GM18498 (cell line): ENCODE measurements at regions not wholly inside any gene's neighbourhood (a gene's known extent, or its start where the extent isn't known, plus 50 kb on each side); places are given as distances from the start of the nearest gene placed in this dataset.
"Not testable (repeated sequence)": the region's sequence is repeated elsewhere in the genome, so short reads cannot be mapped to it uniquely, and the experiment has no call there.

Experiments used
- ATAC-seq: cut with Tn5 transposase; IDR thresholded peaks from one replicate; pipeline ENCODE4 v1.9.1; 2021; ENCODE audit warnings: mild to moderate bottlenecking, moderate library complexity; ENCODE audit not compliant: unreplicated experiment

DNA sequence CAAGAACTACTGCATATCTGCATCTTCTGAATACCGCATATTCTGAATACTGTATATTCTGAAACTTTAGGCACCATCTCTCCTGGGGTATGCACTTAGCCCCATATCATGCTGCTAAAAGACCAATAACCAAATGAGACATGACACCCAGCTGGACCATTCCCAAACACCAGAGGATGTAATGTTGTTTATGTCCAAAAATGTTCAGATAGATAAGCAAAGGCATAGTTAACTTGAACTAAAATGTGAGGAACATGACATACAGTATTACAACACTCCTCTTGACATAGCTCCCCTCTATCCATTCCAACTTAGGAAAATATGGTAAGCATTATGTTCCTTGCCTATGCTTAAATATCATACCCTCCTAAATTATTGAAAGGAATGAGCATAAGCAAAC lies 127.3 kb downstream of the TENT5A start:
- no peak for ATAC-seq

DNA sequence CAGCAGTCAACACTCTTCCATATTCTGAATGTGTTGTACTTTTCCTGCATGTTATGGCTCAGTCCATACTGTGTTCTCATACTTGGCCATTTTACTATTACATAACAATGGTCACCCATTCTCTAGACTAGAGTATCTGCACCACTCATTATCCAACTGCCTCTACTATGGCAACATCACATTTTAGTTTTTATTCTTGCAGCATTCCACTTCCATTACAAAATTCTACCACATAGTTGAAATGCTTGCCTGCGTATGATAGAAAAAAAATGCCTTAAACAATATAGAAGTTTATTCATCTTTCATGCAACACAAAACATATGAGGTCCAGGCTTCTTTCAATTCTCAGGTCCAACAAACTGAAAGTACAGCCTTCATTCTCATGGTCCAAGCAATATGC lies 128.0 kb downstream of the TENT5A start:
- ATAC-seq = no peak

GRCh38 chr6:81623106-81623759 lies 129.2 kb downstream of the TENT5A start:
- ATAC-seq = no peak

DNA sequence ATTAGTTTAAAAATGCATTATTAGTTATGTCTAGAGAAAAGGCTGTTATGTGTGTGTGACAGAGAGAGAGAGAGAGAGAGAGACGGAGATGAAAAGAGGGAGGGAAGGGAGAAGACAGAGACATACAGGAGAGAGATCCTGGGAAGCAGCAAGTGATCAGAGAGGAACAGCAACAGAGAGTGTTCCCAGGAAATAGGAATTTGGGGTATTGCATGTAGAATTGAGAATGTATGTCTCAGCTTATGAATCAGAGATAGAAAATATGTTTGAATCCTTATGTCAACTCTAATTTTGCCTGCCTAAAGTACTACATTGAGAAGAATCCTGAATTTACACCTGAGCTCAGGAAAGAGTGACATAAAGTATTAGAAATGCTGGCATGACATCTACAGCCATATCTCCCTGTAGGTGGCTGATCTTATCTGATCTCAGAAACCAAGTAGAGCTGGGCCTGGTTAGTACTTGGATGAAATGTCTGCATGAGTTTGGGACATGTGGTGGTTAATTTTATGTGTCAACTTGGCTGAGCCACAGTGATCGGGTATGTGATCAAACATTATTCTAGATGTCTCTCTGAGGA lies 130.6 kb downstream of the TENT5A start:
- ATAC-seq = no peak

- ATAC-seq = no peak
Measured at GRCh38 chr6:81614292-81614691, 138.2 kb downstream of the TENT5A start.

DNA sequence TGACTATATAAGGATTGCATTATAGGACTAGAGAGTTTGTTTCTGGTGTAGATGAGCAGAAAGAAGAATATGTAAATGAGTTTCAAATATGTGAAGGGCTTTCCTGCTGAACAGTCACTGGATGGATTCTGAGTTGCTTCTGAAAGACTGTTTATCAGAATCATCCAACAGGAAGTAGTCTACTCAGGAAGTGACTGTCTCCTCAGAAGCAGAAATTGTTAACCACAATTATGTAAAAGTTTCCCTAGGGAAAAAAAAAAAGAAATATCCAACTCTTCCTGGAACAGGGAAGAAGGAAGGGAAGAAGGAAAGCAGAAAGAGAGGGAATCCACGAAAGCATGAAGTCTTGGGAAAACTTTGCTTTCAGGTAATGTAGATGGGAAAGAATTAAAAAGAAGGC lies 138.9 kb downstream of the TENT5A start:
- no peak for ATAC-seq

DNA sequence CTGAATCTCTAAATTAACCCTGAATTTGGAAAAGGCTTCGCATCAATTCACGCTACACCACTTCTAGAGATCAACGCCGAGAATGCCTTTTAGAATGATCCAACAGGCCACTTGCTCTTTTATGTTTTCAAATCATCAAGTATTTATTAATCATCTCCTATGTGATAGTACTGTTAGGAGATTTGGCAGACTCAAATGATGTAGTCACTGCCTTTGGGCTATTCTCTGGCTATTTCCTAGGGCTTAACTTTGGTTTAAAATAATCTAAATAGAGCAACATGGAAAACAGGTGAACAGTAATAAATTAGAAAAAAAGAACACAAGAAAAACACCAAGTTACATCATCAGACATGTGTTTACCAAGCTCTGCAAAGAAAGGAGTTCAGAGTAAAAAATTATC lies 140.3 kb downstream of the TENT5A start:
- no peak for ATAC-seq

- ATAC-seq = no peak
Measured at GRCh38 chr6:81609736-81610135, 142.7 kb downstream of the TENT5A start.

GRCh38 chr6:81608776-81609175 lies 143.7 kb downstream of the TENT5A start:
- no peak for ATAC-seq

GRCh38 chr6:81606965-81607381 lies 145.5 kb downstream of the TENT5A start:
- ATAC-seq = no peak

DNA sequence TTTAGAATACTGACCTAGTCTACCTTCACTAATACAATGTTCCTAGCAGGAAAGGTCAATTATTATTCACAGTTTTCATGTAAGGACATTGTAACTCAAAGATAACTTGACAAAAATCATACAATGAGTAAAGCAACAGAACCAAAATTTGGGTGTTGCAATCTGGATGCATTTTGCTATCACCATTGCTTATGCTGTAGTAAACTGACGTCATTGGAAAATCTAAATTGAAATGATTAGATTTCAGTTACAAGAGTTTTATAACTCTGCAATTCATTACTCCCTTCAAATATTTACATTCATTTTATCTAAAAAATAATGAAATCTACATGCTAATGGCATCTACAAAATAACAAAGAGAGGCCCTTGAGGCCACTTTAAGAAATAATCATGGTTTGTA lies 147.0 kb downstream of the TENT5A start:
- ATAC-seq = no peak

GRCh38 chr6:81601918-81602317 lies 150.6 kb downstream of the TENT5A start:
- no peak for ATAC-seq

DNA sequence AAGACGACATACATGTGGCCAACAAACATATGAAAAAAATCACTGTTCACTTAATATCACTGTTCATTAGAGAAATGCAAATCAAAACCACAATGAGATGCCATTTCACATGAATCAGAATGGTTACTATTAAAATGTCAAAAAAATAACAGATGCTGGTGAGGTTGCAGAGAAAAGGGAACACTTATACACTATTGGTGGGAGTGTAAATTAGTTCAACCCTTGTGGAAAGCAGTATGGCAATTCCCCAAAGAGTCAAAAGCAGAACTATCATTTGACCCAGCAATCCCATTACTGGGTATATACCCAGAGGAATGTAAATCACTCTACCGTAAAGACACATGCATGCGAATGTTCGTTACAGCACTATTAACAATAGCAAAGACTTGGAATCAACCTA lies 152.0 kb downstream of the TENT5A start:
- ATAC-seq = not testable (repeated sequence)

GRCh38 chr6:81594501-81594900 lies 158.0 kb downstream of the TENT5A start:
- ATAC-seq = no peak

GRCh38 chr6:81590314-81590691 lies 162.2 kb downstream of the TENT5A start:
- ATAC-seq = no peak

DNA sequence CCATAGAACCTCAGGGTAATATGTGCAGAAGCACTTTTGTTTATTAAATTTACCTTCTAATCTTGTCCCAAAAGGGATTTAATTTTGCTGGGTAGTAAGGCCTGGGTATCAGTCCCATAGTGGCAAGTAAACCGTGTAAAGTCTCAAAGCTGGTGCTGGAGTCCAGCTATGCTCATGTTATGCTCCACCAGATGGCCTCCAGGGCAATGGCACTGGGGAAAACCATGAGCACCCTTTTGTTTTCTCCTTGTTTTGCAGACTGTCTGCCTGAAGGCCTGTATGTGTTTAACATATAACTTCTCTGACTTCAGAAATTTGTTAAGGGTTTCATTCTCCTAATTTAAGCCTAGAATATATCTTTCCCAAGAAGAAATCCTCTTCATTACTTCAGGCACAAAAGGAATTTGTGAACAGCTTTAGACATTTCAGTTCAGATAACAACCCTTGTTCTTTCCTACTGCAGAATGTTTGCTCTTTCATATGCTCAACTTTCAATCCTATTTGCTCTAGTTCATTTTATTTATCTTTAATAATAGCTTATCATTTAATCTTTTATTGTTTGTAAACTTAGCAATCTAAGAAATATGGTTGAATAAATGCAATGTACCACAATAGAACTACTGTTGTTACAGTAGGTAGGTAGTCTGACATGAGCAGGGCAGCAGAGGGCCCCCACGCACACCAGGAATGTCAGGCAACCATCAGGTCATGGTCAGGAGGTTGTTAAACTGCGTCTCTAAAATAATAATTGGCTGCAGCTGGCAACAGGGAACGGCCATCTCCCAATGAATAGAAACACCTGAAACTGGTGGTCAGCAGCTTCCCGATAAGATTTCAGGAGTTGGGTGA lies 162.8 kb downstream of the TENT5A start:
- no peak for ATAC-seq

GRCh38 chr6:81585686-81586085 lies 166.8 kb downstream of the TENT5A start:
- not testable (repeated sequence) for ATAC-seq

- ATAC-seq = not testable (repeated sequence)
Measured at GRCh38 chr6:81584156-81584555, 168.3 kb downstream of the TENT5A start.

DNA sequence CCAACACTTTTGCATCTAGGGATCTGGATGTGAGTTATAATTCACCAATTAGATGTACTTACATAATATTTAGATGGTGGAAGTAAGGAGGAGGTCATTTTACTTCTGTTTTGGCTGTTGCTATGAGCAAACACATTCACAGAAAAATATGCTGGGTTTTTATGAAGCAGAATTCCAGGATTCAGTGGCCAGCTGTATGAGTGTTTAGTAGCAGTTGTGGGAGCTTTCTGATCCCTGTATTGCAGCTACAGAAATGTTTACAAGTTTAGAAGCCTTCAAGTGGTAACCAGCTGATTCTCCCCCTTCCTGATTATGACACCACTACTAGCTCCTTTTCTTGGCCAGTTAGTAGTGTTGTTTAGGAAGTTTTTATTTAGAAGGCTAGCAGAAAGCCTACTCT lies 177.0 kb downstream of the TENT5A start:
- ATAC-seq = no peak

- ATAC-seq = no peak
Measured at GRCh38 chr6:81572020-81572419, 180.5 kb downstream of the TENT5A start.

- ATAC-seq = no peak
Measured at GRCh38 chr6:81570681-81571080, 181.8 kb downstream of the TENT5A start.

- no peak for ATAC-seq
Measured at GRCh38 chr6:81568973-81569372, 183.5 kb downstream of the TENT5A start.
